ENCODE measurements at regions not wholly inside any gene's neighbourhood (a gene's known extent, or its start where the extent isn't known, plus 50 kb on each side); places are given as distances from the start of the nearest gene placed in this dataset.

GRCh38 chr10:36390221-36390620, 735.2 kb upstream of the ANKRD30A start:
- ChIA-PET CTCF (no interaction called here), POLR2A (ENCODE audit: low non-redundant PET) (no interaction called here)
- H3K27ac ChIP-seq: no peak overlapping the region
- DNase-seq (ENCODE audit: low spot score): no peak
- no peak for TF ChIP-seq CTCF (conservative IDR thresholded peaks at IDR 0.05; ENCODE audit: low read depth)

DNA sequence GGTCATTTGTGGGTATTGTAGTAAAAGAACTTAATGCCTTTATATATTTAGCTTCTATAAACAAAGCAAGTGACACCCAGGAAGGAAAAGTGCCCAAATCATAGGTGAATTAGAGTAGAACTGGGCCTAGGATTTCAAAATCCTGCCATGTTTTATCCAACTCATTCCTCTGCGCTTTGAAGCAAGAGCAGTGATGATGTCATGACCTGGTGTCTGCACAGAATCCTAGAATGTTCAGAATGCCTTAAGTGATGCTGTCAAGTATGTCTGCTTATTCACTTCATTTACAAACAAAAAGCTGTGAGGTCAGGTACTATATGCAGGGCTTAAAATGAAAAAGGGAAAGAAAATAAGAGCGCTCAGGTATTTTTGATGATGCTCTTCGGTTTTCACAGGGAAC, 737.2 kb upstream of the ANKRD30A start:
- H3K27ac ChIP-seq: no peak overlapping the region
- no peak for TF ChIP-seq CTCF (conservative IDR thresholded peaks at IDR 0.05; ENCODE audit: low read depth)
- ChIA-PET CTCF (no interaction called here), POLR2A (ENCODE audit: low non-redundant PET) (no interaction called here)
- DNase-seq (ENCODE audit: low spot score): no peak

DNA sequence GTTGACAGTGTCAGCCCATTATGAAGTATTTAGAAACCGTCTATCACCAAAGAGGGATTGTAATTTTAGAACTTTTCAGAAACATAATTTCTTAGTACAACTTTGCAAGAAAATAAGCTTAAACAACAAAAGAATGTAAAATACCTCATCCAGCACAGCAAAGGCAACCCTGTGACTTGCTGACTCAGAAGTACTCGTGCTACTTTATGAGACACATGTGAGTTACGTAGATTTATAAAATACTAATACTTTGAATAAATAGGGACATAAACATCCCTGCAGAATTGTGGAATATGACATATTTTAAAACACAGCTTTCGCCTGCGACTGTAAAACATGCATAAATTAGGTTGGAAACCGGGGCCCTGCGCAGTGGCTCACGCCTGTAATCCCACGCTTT, 739.7 kb upstream of the ANKRD30A start:
- ChIA-PET POLR2A (ENCODE audit: low non-redundant PET) (no interaction called here), CTCF (no interaction called here)
- H3K27ac ChIP-seq: no peak overlapping the region
- TF ChIP-seq CTCF (conservative IDR thresholded peaks at IDR 0.05; ENCODE audit: low read depth): no peak
- DNase-seq (ENCODE audit: low spot score): no peak

- TF ChIP-seq CTCF (conservative IDR thresholded peaks at IDR 0.05; ENCODE audit: low read depth): no peak
- CTCF ChIA-PET: no interaction called here
- no peak for DNase-seq (ENCODE audit: low spot score)
Measured at GRCh38 chr10:36383349-36383748, 741.3 kb upstream of the FZD8 start.

DNA sequence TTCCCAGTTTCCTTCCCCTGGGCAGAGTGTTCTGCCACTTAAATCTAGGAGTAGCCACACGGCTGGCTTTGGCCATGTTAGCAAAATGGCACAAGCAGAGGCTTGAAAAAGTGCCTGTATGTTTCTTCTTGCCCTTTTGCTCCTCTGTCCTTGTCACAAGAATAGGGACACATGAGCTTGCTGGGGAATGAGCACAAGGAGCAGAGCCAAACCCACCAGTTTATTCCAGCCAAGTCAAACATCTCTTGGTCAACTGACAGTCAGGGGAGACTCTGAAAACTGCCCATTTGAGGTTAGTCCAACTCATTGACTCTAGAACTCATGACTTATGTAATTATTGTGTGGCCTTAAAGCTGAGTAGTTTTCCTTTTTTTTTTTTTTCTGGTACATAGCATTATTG, 739.7 kb upstream of the FZD8 start:
- ChIA-PET POLR2A (ENCODE audit: low non-redundant PET) (no interaction called here), CTCF (no interaction called here)
- TF ChIP-seq CTCF (conservative IDR thresholded peaks at IDR 0.05; ENCODE audit: low read depth): no peak
- no peak overlapping the region for H3K27ac ChIP-seq
- DNase-seq (ENCODE audit: low spot score): no peak

More at GRCh38 chr10:36383349-36383748, 741.3 kb upstream of the FZD8 start:
- H3K27ac ChIP-seq: no peak overlapping the region
- POLR2A ChIA-PET (ENCODE audit: low non-redundant PET): no interaction called here

GRCh38 chr10:36380538-36380937, 738.4 kb upstream of the FZD8 start:
- no peak for TF ChIP-seq CTCF (conservative IDR thresholded peaks at IDR 0.05; ENCODE audit: low read depth)
- H3K27ac ChIP-seq: no peak overlapping the region
- ChIA-PET CTCF (no interaction called here), POLR2A (ENCODE audit: low non-redundant PET) (no interaction called here)
- no peak for DNase-seq (ENCODE audit: low spot score)

GRCh38 chr10:36375107-36375506, 733.0 kb upstream of the FZD8 start:
- TF ChIP-seq CTCF (conservative IDR thresholded peaks at IDR 0.05; ENCODE audit: low read depth): no peak
- no peak for DNase-seq (ENCODE audit: low spot score)
- POLR2A ChIA-PET (ENCODE audit: low non-redundant PET): no interaction called here
- CTCF ChIA-PET: no interaction called here
- H3K27ac ChIP-seq: no peak overlapping the region

Data from RWPE1 (cell line).